Spleen (tissue), 7 donors: ENCODE measurements at regions not wholly inside any gene's neighbourhood (a gene's known extent, or its start where the extent isn't known, plus 50 kb on each side); places are given as distances from the start of the nearest gene placed in this dataset.

Experiments
- CTCF ChIP-seq, 11 experiments: fragments of 200-600 bp in 7 of 11; fragments of 450-650 bp in 4 of 11; sonication (generic) in 4 of 11; IDR thresholded peaks in 8 of 11; conservative IDR thresholded peaks in 3 of 11; 1 replicate in 7 of 11; 2 replicates in 4 of 11; pipeline versions ENCODE4 v1.4.0 to v1.8.0; 2016 to 2021; ENCODE audit warnings: antibody characterized with exemption in 11 of 11, inconsistent platforms in 4 of 11, mild to moderate bottlenecking in 1 of 11
- POLR2AphosphoS5 ChIP-seq, 3 donors: sonication (generic); formaldehyde crosslinking; IDR thresholded peaks; one replicate each; pipeline ENCODE4 v1.5.1; 2017; ENCODE audit warnings: antibody characterized with exemption in 3 of 3
- donor health status: DM: no; HTN: no; CAD: no; lungs with moderate emphysema.
- donor health status: DM: no; HTN: no; CAD: no.
- donor health status: DM: no; HTN: no; CAD: no.

GRCh38 chr20:37458761-37459160 lies 62.3 kb upstream of the NNAT start:
- TF ChIP-seq CTCF (IDR thresholded peaks at IDR 0.05 in 8 of 11, conservative IDR thresholded peaks at IDR 0.05 in 3 of 11) (no peak), POLR2AphosphoS5 (IDR thresholded peaks at IDR 0.05) (no peak)
